ENCODE measurements at regions not wholly inside any gene's neighbourhood (a gene's known extent, or its start where the extent isn't known, plus 50 kb on each side); places are given as distances from the start of the nearest gene placed in this dataset.

- ChIA-PET CTCF (interaction anchor here (1.1 to 4.2 kb wide), 5 partner anchors 11 to 58 kb away, joined by 4 to 14 read pairs (median 7); no protein-coding TSS in a partner anchor), POLR2A (interaction anchor here (0.6 kb wide), 1 partner anchor 386 kb away, joined by 5 read pairs; no protein-coding TSS in a partner anchor)
- H3K4me1 ChIP-seq (ENCODE audit: control insufficient read depth, extremely low read depth, insufficient read depth, low read length), result no peaks in the 10 kb centered on the region
- H3K9me1 ChIP-seq (replicated peaks; ENCODE audit: control insufficient read depth, extremely low read depth, insufficient read depth, low read length), result no peaks in the 10 kb centered on the region
- H3K27me3 ChIP-seq (ENCODE audit: control insufficient read depth in 2 of 2, insufficient read depth in 2 of 2, low read length in 2 of 2), result peaks cover 5 to 8% of the 10 kb centered on the region in 2 experiments
- TF ChIP-seq CTCF (IDR thresholded peaks at IDR 0.05; ENCODE audit: extremely low read depth in 1 of 2, insufficient read depth in 1 of 2, low read depth in 1 of 2, low read length in 2 of 2), result no peak
- TF ChIP-seq POLR2A (IDR thresholded peaks at IDR 0.05; ENCODE audit: low read depth, low read length), result no peak
- no peak for TF ChIP-seq MAX (IDR thresholded peaks at IDR 0.05; ENCODE audit: insufficient read depth, insufficient read length)
- no peak for TF ChIP-seq POLR2AphosphoS5 (IDR thresholded peaks at IDR 0.05; ENCODE audit: insufficient read depth, low read depth, low read length)
- no peak for TF ChIP-seq MYC (IDR thresholded peaks at IDR 0.05; ENCODE audit: low read depth, low read length)
- TF ChIP-seq JUN (IDR thresholded peaks at IDR 0.05; ENCODE audit: borderline replicate concordance, insufficient read depth, insufficient read length, low read depth), result no peak
- no peak for TF ChIP-seq EZH2 (IDR thresholded peaks at IDR 0.05; ENCODE audit: borderline replicate concordance, low read depth, low read length, severe bottlenecking)
- TF ChIP-seq FOS (IDR thresholded peaks at IDR 0.05; ENCODE audit: borderline replicate concordance, insufficient read depth, low read length), result no peak
- no peak for TF ChIP-seq GATA2 (IDR thresholded peaks at IDR 0.05; ENCODE audit: insufficient read depth, insufficient read length, low read depth, low read length)
- H4K20me1 ChIP-seq (replicated peaks; ENCODE audit: control insufficient read depth, extremely low read depth, insufficient read depth, low read length), result no peaks in the 10 kb centered on the region
- H3K4me2 ChIP-seq (ENCODE audit: insufficient read depth, low read length), result no peak overlapping the region
- intact Hi-C loops (cut with micrococcal nuclease) (no loop called here), dilution Hi-C loops (cut with MboI; ENCODE audit: extremely low pct_ligation_motif_present, low sequenced_read_pairs) (no loop called here)
- H3K9ac ChIP-seq (replicated peaks; ENCODE audit: extremely low read depth, insufficient read depth, low read length), result no peak overlapping the region
- H2AFZ ChIP-seq (ENCODE audit: low read depth, low read length), result no peak overlapping the region
- H3K9me3 ChIP-seq (replicated peaks; ENCODE audit: control insufficient read depth, insufficient read depth, low read length), result no peaks in the 10 kb centered on the region
- BruUV-seq (replicated peaks), result no TSS peak
- no peak for DNase-seq (ENCODE audit: low read depth, low spot score)
- FAIRE-seq, result no peak
- H3K36me3 ChIP-seq (ENCODE audit: control insufficient read depth in 2 of 2, extremely low read depth in 1 of 2, insufficient read depth in 2 of 2, low read length in 2 of 2), result no peaks in the 10 kb centered on the region
- H3K27ac ChIP-seq (ENCODE audit: insufficient read depth, low read depth, low read length), result no peak overlapping the region
- H3K4me3 ChIP-seq (replicated peaks in 1 of 3; ENCODE audit: insufficient read depth in 1 of 3, low read depth in 1 of 3, low read length in 3 of 3), result no peak overlapping the region
- no peaks in the 10 kb centered on the region for H3K79me2 ChIP-seq (ENCODE audit: control insufficient read depth, insufficient read depth, low read length)
These were observed 146.3 kb downstream of the LY86 start for GRCh38 chr6:6734479-6735465.
